Middle frontal gyrus (tissue), 1 donor: ENCODE measurements at regions not wholly inside any gene's neighbourhood (a gene's known extent, or its start where the extent isn't known, plus 50 kb on each side); places are given as distances from the start of the nearest gene placed in this dataset.

Source experiments
- DNase-seq: peaks from one replicate; pipeline ENCODE4 v3.0.0-alpha.2; 2015; ENCODE audit warnings: low spot score; ENCODE audit errors: extremely low spot score

GRCh38 chr6:105500693-105501092 is 97.8 kb upstream of the PREP start:
- DNase-seq, result no peak

- no peak for DNase-seq
Observed at GRCh38 chr6:105499931-105500330, 97.0 kb upstream of the PREP start.

GRCh38 chr6:105499136-105499870 is 96.4 kb upstream of the PREP start:
- DNase-seq, result no peak

- DNase-seq, result no peak
Observed at GRCh38 chr6:105497549-105497948, 94.7 kb upstream of the PREP start.

GRCh38 chr6:105495515-105495914 is 92.6 kb upstream of the PREP start:
- no peak for DNase-seq

- no peak for DNase-seq
Observed at GRCh38 chr6:105494688-105495087, 91.8 kb upstream of the PREP start.

GRCh38 chr6:105493736-105494135 is 90.9 kb upstream of the PREP start:
- DNase-seq, result no peak

GRCh38 chr6:105492706-105493673 is 90.1 kb upstream of the PREP start:
- DNase-seq, result no peak

GRCh38 chr6:105489216-105489530 is 86.3 kb upstream of the PREP start:
- DNase-seq, result no peak

- no peak for DNase-seq
Observed at GRCh38 chr6:105488516-105489215, 85.8 kb upstream of the PREP start.

- DNase-seq, result no peak
Observed at GRCh38 chr6:105487040-105487790, 84.3 kb upstream of the PREP start.

GRCh38 chr6:105485456-105485855 is 82.6 kb upstream of the PREP start:
- DNase-seq, result no peak

GRCh38 chr6:105484238-105485161 is 81.6 kb upstream of the PREP start:
- peak; percentile 41 for DNase-seq

- DNase-seq, result no peak
Observed at GRCh38 chr6:105483492-105483891, 80.6 kb upstream of the PREP start.

GRCh38 chr6:105482921-105483320 is 80.0 kb upstream of the PREP start:
- no peak for DNase-seq

GRCh38 chr6:105482227-105482844 is 79.5 kb upstream of the PREP start:
- DNase-seq, result no peak

- no peak for DNase-seq
Observed at GRCh38 chr6:105476978-105477377, 74.1 kb upstream of the PREP start.

- no peak for DNase-seq
Observed at GRCh38 chr6:105474234-105474633, 71.4 kb upstream of the PREP start.

GRCh38 chr6:105469946-105470345 is 67.1 kb upstream of the PREP start:
- no peak for DNase-seq

- no peak for DNase-seq
Observed at GRCh38 chr6:105468850-105469249, 66.0 kb upstream of the PREP start.
